T-cell (primary cell): ENCODE measurements at regions not wholly inside any gene's neighbourhood (a gene's known extent, or its start where the extent isn't known, plus 50 kb on each side); places are given as distances from the start of the nearest gene placed in this dataset.

Experiments used
- ATAC-seq, 4 experiments: fragments of 200-7000 bp in 3 of 4; fragments of 150-1000 bp in 1 of 4; cut with Tn5 transposase; replicated peaks in 1 of 4; 1 replicate in 3 of 4; 2 replicates in 1 of 4; pipeline ENCODE4 v1.10.0; 2021; ENCODE audit warnings: moderate library complexity in 3 of 4, mild to moderate bottlenecking in 2 of 4, moderate number of reproducible peaks in 1 of 4
- CTCF ChIA-PET, 2 donors: fragments of 300-600 bp; sonication (Branson Sonifier 250); formaldehyde crosslinking; loops; one replicate each; lab custom pipeline; 2022; ENCODE audit warnings: antibody characterized with exemption in 2 of 2; lab: Charles Lee
- POLR2A ChIA-PET, 2 donors: fragments of 300-600 bp; sonication (Branson Sonifier 250); formaldehyde crosslinking; loops; one replicate each; lab custom pipeline; 2022; ENCODE audit warnings: antibody characterized with exemption in 2 of 2; lab: Charles Lee
- DNase-seq, 35 experiments: peaks; one replicate each; pipeline versions ENCODE4 v3.0.0 to v3.0.0-alpha.2; 2013 to 2023
- H3K27ac ChIP-seq: one replicate; pipeline ENCODE4 v1.5.1; 2013; ENCODE audit warnings: low read length
- H3K27me3 ChIP-seq, 2 experiments: replicated peaks in 1 of 2; 1 replicate in 1 of 2; 2 replicates in 1 of 2; pipeline versions ENCODE4 v1.6.1 to v1.7.0; 2013; ENCODE audit warnings: low read length in 1 of 2, mixed read lengths in 1 of 2; ENCODE audit not compliant: control insufficient read depth in 2 of 2, insufficient read depth in 2 of 2; ENCODE audit errors: extremely low read depth in 1 of 2
- H3K36me3 ChIP-seq, 2 donors: 1 replicate in 1 of 2; 2 replicates in 1 of 2; pipeline versions ENCODE4 v1.6.1 to v1.7.0; 2013; ENCODE audit warnings: low read length in 1 of 2; ENCODE audit not compliant: control insufficient read depth in 2 of 2, insufficient read depth in 1 of 2; ENCODE audit errors: extremely low read depth in 1 of 2
- H3K4me1 ChIP-seq, 2 experiments: 1 replicate in 1 of 2; 2 replicates in 1 of 2; pipeline versions ENCODE4 v1.6.1 to v1.7.0; 2013; ENCODE audit warnings: low read length in 2 of 2, mixed read lengths in 1 of 2; ENCODE audit not compliant: insufficient read depth in 2 of 2, control insufficient read depth in 1 of 2; ENCODE audit errors: extremely low read depth in 1 of 2
- H3K4me3 ChIP-seq, 2 donors: 1 replicate in 1 of 2; 2 replicates in 1 of 2; pipeline versions ENCODE4 v1.5.1 to v1.7.0; 2013; ENCODE audit warnings: mild to moderate bottlenecking in 2 of 2, low read length in 1 of 2, moderate library complexity in 1 of 2; ENCODE audit not compliant: control insufficient read depth in 1 of 2; ENCODE audit errors: extremely low read depth in 1 of 2
- H3K9me3 ChIP-seq: 2 replicates; pipeline ENCODE4 v1.7.0; 2013
- H3K27ac Mint-ChIP-seq, 2 donors: one replicate each; pipeline ENCODE4 v1.8.0; 2020 to 2021; ENCODE audit warnings: mild to moderate bottlenecking in 2 of 2, mixed read lengths in 2 of 2
- H3K27me3 Mint-ChIP-seq, 2 donors: one replicate each; pipeline ENCODE4 v1.8.0; 2021 to 2022; ENCODE audit warnings: mixed read lengths in 2 of 2
- H3K36me3 Mint-ChIP-seq: one replicate; pipeline ENCODE4 v1.8.0; 2021; ENCODE audit warnings: mixed read lengths
- H3K4me1 Mint-ChIP-seq, 3 donors: one replicate each; pipeline ENCODE4 v1.8.0; 2020 to 2022; ENCODE audit warnings: mixed read lengths in 3 of 3, mild to moderate bottlenecking in 1 of 3
- H3K4me3 Mint-ChIP-seq, 3 donors: one replicate each; pipeline ENCODE4 v1.8.0; 2020 to 2022; ENCODE audit warnings: mild to moderate bottlenecking in 3 of 3, mixed read lengths in 3 of 3, moderate library complexity in 3 of 3
- H3K9me3 Mint-ChIP-seq, 3 donors: one replicate each; pipeline ENCODE4 v1.8.0; 2020 to 2022; ENCODE audit warnings: mixed read lengths in 3 of 3
- WGBS: methylation state at CpG from one replicate; pipeline ENCODE4 v1.1.5; 2013; ENCODE audit warnings: missing lambda C conversion rate; ENCODE audit not compliant: insufficient coverage; 5-methylcytosine and 5-hydroxymethylcytosine counted together

DNA sequence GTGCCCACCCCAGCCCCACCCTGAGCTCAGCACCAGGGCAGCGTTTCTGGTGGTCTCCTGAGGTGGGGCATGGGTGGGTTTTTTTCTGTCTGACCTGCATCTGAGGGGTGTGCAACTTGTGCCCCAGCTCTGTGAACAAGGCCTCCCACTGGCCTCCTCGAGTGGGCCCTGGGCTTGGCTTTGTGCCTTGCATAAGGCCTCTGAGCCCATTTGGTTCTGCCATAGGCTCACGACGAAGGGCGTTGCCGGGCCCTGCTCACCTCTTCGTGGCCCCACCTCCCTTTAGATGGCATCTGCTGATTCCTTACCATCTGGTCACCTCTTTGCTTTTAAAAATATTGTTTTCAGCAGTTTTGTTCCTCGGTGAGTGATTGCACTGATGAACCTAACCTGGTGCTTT, 127.1 kb upstream of the COL5A1 start:
- CTCF ChIA-PET = no interaction called here
- 81% methylated on average over 8 of the region's 8 CpGs for WGBS
- Histone ChIP-seq H3K27ac (no peak overlapping the region), H3K36me3 (no peaks in the 10 kb centered on the region), H3K4me3 (no peak overlapping the region), H3K4me1 (no peaks in the 10 kb centered on the region), H3K9me3 (no peaks in the 10 kb centered on the region), H3K27me3 (peaks cover 0 to 17% of the 10 kb centered on the region in 2 experiments)
- Mint-ChIP-seq H3K27me3 (peaks cover 6 to 7% of the 10 kb centered on the region in 2 donors), H3K9me3 (no peaks in the 10 kb centered on the region), H3K36me3 (no peaks in the 10 kb centered on the region), H3K4me3 (no peak overlapping the region), H3K4me1 (no peaks in the 10 kb centered on the region), H3K27ac (no peak overlapping the region)
- no peak for ATAC-seq
- peak in 1 of 35 experiments; percentile 0 for DNase-seq
- POLR2A ChIA-PET = interaction anchor here in 1 of 2 donors (0.6 kb wide), 1 partner anchor 211 kb away, joined by 4 read pairs; no protein-coding TSS in a partner anchor

DNA sequence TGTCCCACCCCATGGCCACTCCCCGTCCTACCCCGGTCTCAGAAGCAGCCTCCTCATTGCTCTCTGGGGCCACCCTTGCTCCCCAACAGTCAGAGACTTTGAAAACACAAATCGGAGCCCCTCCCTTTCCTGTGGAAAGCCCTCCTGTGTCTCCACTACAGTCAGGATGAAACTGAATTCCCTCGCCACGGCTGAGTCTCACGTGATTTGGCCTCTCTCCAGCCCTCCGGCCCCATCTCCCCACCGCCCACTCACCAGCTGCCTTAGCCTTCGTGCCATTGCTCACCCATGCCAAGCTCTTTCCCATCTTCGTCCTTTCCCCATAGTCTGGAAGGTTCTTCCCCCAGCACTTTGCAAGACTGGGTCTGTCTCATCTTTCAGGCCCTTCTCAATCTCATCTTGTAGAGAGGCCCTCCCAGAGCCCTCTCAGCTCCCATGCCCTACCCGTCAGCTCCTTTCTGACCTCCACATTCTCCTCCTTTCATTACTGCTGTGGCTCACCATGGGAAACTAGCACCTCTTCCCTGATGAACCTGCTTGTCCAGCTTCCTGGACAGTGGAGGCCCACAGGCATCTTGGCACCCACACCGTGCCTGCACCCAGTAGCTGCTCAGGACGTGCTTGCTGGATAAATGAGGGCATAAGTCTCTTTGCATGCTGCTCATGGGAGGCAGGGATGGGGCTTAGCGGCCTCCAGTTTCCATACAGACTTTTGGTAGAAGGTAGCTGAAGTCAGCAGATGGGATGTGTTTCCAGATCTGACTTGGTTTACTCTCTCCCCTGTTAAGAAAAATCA, 126.4 kb upstream of the COL5A1 start:
- H3K27me3 Mint-ChIP-seq = peaks cover 6 to 7% of the 10 kb centered on the region in 2 donors
- ChIA-PET POLR2A (interaction anchor here in 1 of 2 donors (0.6 kb wide), 1 partner anchor 936 kb away, joined by 3 read pairs; no protein-coding TSS in a partner anchor), CTCF (no interaction called here)
- H3K27me3 ChIP-seq = peaks cover 0 to 17% of the 10 kb centered on the region in 2 experiments
- no peak overlapping the region for H3K27ac ChIP-seq
- no peaks in the 10 kb centered on the region for H3K36me3 Mint-ChIP-seq
- no peaks in the 10 kb centered on the region for H3K9me3 ChIP-seq
- DNase-seq = no peak
- H3K9me3 Mint-ChIP-seq = no peaks in the 10 kb centered on the region
- 76% methylated on average over 13 of the region's 14 CpGs for WGBS
- H3K27ac Mint-ChIP-seq = no peak overlapping the region
- ATAC-seq = no peak
- H3K4me3 Mint-ChIP-seq = no peak overlapping the region
- H3K4me1 Mint-ChIP-seq = no peaks in the 10 kb centered on the region
- H3K36me3 ChIP-seq = no peaks in the 10 kb centered on the region
- no peaks in the 10 kb centered on the region for H3K4me1 ChIP-seq
- no peak overlapping the region for H3K4me3 ChIP-seq

DNA sequence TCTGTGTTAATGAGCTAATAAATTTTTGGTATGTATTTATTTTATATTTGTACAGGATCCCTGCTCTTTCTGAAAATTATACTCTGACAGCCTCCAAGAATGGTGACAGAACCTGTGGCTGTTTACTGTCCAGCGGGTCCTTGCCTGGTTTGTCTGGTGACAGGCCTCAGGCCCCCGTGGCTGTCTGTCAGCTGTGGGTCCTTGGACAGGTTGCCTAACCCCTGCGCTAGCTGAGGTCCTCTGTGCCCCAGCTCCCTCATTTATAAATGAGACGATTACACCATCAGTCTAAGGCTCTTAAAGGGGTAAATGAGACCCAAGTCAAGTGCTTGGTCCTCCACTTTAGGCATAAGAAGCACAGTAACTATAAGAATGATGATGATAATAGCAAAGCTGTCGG, 125.1 kb upstream of the COL5A1 start:
- no peak overlapping the region for H3K27ac ChIP-seq
- POLR2A ChIA-PET = no interaction called here
- H3K4me3 ChIP-seq = no peak overlapping the region
- peaks cover 0 to 4% (median 0%) of the 10 kb centered on the region in 3 donors for H3K9me3 Mint-ChIP-seq
- peaks cover 3% of the 10 kb centered on the region for H3K36me3 Mint-ChIP-seq
- no peaks in the 10 kb centered on the region for H3K4me1 Mint-ChIP-seq
- WGBS = 100% methylated on average over 2 of the region's 5 CpGs
- no peaks in the 10 kb centered on the region for H3K4me1 ChIP-seq
- CTCF ChIA-PET = no interaction called here
- no peak overlapping the region for H3K27ac Mint-ChIP-seq
- no peak for DNase-seq
- no peaks in the 10 kb centered on the region for H3K9me3 ChIP-seq
- H3K27me3 ChIP-seq = peaks cover 0 to 17% of the 10 kb centered on the region in 2 experiments
- peaks cover 7% of the 10 kb centered on the region in 2 donors for H3K27me3 Mint-ChIP-seq
- no peak overlapping the region for H3K4me3 Mint-ChIP-seq
- no peak for ATAC-seq
- H3K36me3 ChIP-seq = no peaks in the 10 kb centered on the region

DNA sequence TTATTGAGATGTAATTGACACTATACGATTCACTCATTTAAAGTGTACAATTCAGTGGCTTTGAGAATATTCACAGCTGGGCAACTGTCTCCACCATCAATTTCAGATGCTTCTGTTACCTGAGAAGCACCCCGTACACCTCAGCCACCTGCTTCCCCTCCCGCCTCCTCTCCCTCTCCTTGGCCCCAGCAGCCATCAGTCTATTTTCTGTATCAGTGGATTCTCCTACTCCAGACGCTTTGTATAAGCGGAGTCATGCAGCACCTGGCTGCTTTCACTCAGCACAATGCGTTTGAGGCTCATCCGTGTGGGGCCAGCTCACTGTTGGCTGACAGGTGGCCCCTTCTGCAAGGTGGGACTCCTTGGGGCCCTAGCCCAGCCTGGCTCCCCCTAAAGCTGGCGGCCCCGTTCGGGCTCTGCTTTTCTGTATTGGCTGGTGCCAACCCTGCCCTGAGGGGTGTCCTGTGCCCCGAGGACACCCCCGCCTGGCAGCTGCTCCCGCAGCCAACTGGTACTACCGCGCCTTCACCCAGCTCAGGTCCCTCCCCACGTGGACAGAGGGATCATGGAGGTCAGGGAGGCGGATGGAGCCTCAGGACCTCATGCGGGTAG, 124.4 kb upstream of the COL5A1 start:
- Histone ChIP-seq H3K36me3 (no peaks in the 10 kb centered on the region), H3K9me3 (no peaks in the 10 kb centered on the region), H3K4me3 (no peak overlapping the region), H3K27me3 (peaks cover 0 to 21% of the 10 kb centered on the region in 2 experiments), H3K27ac (no peak overlapping the region), H3K4me1 (no peaks in the 10 kb centered on the region)
- H3K27ac Mint-ChIP-seq = no peak overlapping the region
- H3K9me3 Mint-ChIP-seq = peaks cover 0 to 4% (median 0%) of the 10 kb centered on the region in 3 donors
- peaks cover 6 to 7% of the 10 kb centered on the region in 2 donors for H3K27me3 Mint-ChIP-seq
- H3K4me3 Mint-ChIP-seq = no peak overlapping the region
- CTCF ChIA-PET = no interaction called here
- ATAC-seq = no peak
- peaks cover 3% of the 10 kb centered on the region for H3K36me3 Mint-ChIP-seq
- POLR2A ChIA-PET = interaction anchor here in 1 of 2 donors (0.5 kb wide), 1 partner anchor 248 kb away, joined by 3 read pairs; no protein-coding TSS in a partner anchor
- WGBS = 87% methylated on average over 17 of the region's 18 CpGs
- DNase-seq = peak in 1 of 35 experiments; percentile 4
- H3K4me1 Mint-ChIP-seq = no peaks in the 10 kb centered on the region

DNA sequence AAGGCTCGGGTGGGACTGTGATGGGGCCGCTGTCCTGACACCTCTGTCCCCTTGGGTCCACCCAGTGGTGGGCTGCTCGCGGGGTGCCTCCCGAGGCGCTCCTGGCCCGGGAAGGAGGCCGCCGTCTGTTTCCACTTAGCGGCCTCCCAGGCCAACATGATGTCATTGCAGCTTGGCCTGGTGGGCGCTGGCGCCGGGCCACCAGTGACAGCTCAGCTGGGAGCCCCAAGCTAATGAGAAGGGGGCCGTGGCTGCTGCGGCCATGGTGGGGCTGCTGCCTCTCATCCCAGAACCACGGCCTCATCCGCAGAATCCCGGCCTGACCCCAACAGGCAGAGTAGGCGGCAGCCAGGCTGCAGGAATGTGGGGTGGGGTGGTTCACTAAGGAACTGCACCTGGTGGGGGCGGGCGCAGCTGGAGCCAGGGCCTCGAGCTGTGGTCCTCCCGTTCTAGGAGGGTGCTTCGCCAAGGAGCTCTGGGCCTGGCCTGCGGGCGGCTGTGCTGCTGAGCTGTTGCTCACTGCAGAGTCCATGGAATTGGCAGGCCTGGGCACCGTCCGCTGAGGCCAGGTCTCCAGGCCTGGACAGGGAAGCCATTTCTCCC, 123.5 kb upstream of the COL5A1 start:
- Histone ChIP-seq H3K36me3 (no peaks in the 10 kb centered on the region), H3K4me3 (no peak overlapping the region), H3K4me1 (no peaks in the 10 kb centered on the region), H3K27me3 (peaks cover 0 to 22% of the 10 kb centered on the region in 2 experiments), H3K9me3 (no peaks in the 10 kb centered on the region), H3K27ac (no peak overlapping the region)
- no peak overlapping the region for H3K4me3 Mint-ChIP-seq
- ChIA-PET POLR2A (no interaction called here), CTCF (no interaction called here)
- DNase-seq (no peak), ATAC-seq (no peak)
- no peaks in the 10 kb centered on the region for H3K4me1 Mint-ChIP-seq
- peaks cover 0 to 4% (median 0%) of the 10 kb centered on the region in 3 donors for H3K9me3 Mint-ChIP-seq
- H3K36me3 Mint-ChIP-seq = peaks cover 3% of the 10 kb centered on the region
- no peak overlapping the region for H3K27ac Mint-ChIP-seq
- 88% methylated on average over 22 of the region's 28 CpGs for WGBS
- H3K27me3 Mint-ChIP-seq = peaks cover 0 to 8% of the 10 kb centered on the region in 2 donors

DNA sequence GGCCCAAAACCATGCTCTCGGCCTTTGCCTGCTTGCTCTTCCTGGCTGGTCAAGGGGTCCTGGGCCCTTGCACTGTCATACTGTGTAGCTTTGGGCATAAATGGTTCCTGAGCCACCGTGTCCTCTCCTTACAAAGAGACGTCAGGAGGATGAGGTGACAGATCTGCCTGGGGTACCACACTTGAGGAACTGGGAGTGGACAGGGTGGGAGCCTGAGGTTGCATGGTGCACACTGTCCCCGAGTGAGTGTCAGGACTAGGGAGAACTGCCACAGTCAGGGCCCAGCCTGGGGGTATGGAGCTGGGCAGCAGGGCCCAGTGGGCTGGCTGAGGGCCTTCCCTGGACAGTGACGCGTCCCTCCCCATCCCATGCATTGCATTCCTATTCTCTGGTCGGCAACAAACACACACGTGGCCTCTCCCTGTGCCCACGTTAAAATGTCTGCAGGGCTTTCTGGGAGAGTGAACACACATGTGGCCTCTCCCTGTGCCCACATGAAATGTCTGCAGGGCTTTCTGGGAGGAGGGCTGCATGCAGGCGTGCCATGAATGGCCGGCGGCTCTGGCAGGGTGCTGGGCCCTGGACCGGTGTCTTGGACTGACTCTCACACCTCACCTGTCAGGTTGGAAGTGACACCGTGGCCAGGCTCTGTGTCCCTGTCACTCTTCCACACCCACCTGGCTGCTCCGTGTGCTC, 122.1 kb upstream of the COL5A1 start:
- Mint-ChIP-seq H3K36me3 (peaks cover 3% of the 10 kb centered on the region), H3K4me1 (no peaks in the 10 kb centered on the region), H3K9me3 (peaks cover 0 to 4% (median 0%) of the 10 kb centered on the region in 3 donors), H3K27ac (no peak overlapping the region), H3K27me3 (peaks cover 0 to 9% of the 10 kb centered on the region in 2 donors), H3K4me3 (no peak overlapping the region)
- no peak for ATAC-seq
- ChIA-PET CTCF (no interaction called here), POLR2A (no interaction called here)
- no peaks in the 10 kb centered on the region for H3K9me3 ChIP-seq
- H3K4me3 ChIP-seq = no peak overlapping the region
- no peak overlapping the region for H3K27ac ChIP-seq
- DNase-seq = no peak
- 81% methylated on average over 11 of the region's 15 CpGs for WGBS
- H3K27me3 ChIP-seq = peaks cover 0 to 22% of the 10 kb centered on the region in 2 experiments
- no peaks in the 10 kb centered on the region for H3K36me3 ChIP-seq
- no peaks in the 10 kb centered on the region for H3K4me1 ChIP-seq
